Stimulated activated CD8-positive, alpha-beta memory T cell treated with anti-CD3 and anti-CD28 coated beads, Interleukin-7, amount 100 ng/mL, for 48 hours (primary cell): ENCODE measurements at regions not wholly inside any gene's neighbourhood (a gene's known extent, or its start where the extent isn't known, plus 50 kb on each side); places are given as distances from the start of the nearest gene placed in this dataset.

Experiments
- DNase-seq, 2 donors: peaks; one replicate each; pipeline ENCODE4 v3.0.0-alpha.2; 2020; ENCODE audit warnings: low read depth in 1 of 2; ENCODE audit errors: extremely low read depth in 1 of 2

DNA sequence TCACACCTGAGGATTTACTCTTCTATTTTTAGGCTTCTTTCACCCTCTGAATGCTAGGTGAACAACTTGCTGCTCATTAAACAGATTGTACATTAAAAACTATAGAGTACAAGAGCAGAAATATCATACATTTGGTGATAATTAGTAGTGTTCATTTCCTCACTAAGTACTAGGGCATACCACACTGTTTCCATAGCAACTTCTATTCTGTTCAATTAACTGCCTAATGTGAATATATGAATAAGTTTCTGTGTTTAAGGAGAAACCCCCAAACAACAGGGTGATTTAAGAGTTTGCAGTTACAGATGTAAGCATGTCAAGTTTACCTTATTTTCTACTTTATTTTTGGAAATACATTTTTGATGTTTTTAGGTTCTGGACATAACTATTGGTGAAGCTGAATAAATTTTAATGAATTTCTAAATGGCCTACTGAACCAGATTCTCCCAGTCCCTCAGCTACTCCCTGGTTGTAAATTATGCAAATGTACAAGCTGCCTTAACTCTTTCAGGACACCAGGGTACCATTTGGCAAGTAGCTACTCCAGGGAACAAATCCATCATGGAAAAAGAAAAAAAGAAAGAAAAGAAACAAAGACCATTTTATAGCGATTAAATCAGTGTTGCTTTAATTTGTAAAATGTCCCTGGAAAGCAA lies 199.8 kb upstream of the NAV3 start:
- no peak for DNase-seq

GRCh38 chr12:77630344-77630743 lies 200.3 kb upstream of the NAV3 start:
- no peak for DNase-seq

GRCh38 chr12:77629141-77629540 lies 201.6 kb upstream of the NAV3 start:
- DNase-seq = no peak

GRCh38 chr12:77625441-77625840 lies 205.3 kb upstream of the NAV3 start:
- no peak for DNase-seq

DNA sequence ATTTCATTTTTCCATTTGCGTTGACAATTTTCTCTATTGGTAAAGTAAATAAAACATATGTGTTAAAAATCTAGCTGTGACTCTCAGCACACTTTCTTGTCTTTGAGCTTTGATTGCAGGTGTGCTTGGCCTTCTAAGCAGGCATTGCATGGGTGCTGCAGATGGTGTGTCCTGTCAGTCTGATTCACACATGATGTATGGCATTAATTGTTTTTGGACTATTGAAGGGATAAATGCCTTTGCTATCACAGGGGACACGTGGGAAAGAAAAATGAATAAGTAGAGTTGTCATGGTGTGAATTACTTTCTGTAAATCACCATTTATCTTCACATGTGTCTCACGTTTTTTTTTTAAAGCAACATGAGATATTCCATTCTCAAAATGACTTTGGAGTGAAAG lies 211.3 kb upstream of the NAV3 start:
- DNase-seq = no peak

GRCh38 chr12:77617818-77618217 lies 212.9 kb upstream of the NAV3 start:
- DNase-seq = no peak

DNA sequence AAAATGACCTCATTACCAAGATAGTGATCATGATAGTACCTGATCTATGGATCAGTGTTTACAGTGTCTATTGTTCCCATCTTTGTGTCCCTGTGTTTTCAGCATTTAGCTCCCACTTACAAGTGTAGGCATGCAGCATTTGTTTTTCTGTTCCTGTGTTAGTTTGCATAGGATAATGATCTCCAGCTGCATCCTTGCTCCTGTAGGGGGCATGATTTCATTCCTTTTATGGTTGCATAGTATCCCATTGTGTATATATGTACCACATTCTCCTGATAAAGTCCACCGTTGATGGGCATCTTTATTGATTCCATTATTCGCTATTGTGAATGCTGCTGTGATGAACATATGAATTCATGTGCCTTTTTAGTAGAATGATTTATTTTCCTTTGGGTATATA lies 215.4 kb upstream of the NAV3 start:
- DNase-seq = no peak

GRCh38 chr12:77613411-77613810 lies 217.3 kb upstream of the NAV3 start:
- no peak for DNase-seq

- DNase-seq = no peak
These were observed 220.2 kb upstream of the NAV3 start for GRCh38 chr12:77610446-77610845.

GRCh38 chr12:77609016-77609415 lies 221.7 kb upstream of the NAV3 start:
- no peak for DNase-seq

- DNase-seq = no peak
These were observed 222.3 kb upstream of the NAV3 start for GRCh38 chr12:77608271-77608824.

GRCh38 chr12:77606348-77606747 lies 224.3 kb upstream of the NAV3 start:
- no peak for DNase-seq

- DNase-seq = no peak
These were observed 226.7 kb upstream of the NAV3 start for GRCh38 chr12:77603946-77604345.

- DNase-seq = no peak
These were observed 229.6 kb upstream of the NAV3 start for GRCh38 chr12:77601069-77601468.

- DNase-seq = no peak
These were observed 230.2 kb upstream of the NAV3 start for GRCh38 chr12:77600468-77600843.

DNA sequence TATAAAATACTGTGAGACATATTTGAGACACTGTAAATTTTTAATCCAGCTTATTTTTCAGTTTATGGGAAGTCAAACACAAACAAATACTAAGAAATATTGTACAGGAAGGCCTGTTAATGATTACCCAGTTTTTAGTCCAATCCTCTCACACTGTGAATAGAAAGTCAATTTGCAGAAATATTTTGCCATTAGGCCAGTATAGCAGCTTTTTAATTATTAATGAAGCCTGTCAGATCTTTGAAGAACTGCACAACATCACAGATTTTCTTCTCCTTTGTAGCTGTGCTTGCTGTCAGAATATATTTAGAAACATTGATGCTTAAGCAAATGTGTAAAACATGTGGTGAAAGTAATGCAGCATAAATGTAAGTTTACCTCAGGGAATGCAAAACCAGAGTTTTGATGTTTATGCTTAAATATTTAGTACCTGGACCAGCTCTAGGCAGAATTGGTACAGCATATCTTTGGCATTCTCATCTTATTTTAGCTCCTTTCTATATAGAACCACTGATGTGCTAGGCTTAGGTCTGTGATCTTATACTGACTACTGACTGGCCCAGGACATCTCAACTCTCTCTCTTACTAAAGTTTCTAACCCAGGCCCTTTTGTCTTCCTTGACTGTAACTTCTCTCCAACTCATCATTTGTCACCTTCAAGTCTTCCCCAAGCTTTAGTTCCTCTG lies 230.8 kb upstream of the NAV3 start:
- DNase-seq = no peak

GRCh38 chr12:77594366-77594765 lies 236.3 kb upstream of the NAV3 start:
- no peak for DNase-seq

DNA sequence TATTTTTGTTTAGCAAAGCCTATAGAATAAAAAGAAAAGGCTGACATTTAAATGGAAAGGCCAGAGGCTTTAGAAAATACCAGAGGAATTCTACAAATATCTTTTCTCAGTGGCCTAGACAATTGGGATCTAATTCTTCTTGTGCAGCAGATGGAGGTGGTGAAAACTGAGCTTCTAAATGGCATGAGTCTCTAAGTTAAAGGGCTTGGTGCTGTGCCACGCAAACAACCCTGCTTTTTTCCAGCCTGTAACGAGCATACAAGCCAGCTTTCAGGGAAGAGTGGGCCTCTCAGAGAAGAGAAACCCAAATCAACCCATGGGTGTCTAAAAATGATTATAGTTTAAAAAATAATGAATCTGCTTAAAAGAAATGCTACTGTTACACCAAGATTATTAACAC lies 237.9 kb upstream of the NAV3 start:
- DNase-seq = no peak

DNA sequence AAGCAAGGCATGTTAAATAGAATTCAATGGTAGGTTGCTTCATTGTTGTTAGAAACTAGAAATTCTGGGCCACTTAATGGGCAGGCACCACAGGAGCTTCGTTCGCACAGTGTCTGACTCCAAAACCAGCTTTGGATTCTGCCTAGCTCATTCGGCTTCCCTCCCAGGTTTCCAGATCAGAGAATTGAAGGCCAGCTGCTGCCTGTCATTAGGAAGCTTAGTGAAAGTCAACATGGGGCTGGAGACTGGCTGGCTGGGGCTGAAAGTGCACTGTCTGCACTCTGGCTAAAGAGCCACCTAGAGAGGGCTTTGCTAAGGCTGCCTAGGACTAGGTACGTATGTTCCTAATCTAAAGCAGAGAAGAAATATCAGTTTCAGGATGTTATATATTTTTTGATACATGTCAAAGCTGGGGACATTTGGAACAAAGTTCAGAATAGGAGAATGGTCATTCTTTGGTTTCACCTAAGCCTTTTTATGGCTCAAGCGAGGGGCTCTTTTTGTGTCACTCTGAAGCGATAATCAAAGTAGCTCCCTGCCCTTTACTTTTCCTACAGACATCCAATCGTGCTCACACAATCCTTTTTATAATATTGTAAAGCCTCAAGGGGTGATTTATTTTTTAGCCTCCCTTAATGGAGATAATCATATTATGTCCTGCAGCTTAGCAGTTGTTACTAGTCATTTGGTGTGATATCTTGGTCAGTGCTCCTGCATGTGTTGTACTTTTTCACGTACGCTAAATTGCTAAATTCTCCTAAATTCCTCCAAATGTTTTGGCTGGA lies 238.5 kb upstream of the NAV3 start:
- no peak for DNase-seq

DNA sequence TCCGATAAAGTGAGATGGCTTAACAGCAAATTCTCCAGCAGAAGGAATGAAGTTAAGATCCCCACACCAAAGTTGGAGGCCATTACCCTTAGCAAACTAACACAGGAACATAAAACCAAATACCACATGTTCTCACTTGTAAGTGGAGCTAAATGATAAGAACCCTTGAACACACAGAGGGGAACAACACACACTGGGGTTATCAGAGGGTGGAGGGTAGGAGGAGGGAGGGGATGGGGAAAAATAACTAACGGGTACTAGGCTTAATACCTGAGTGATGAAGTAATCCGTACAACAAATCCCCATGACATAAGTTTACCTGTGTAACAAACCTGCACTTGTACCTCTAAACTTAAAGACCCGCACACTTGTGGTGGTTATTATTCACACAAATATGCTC lies 240.4 kb upstream of the NAV3 start:
- no peak for DNase-seq

GRCh38 chr12:77584860-77585259 lies 245.8 kb upstream of the NAV3 start:
- no peak for DNase-seq
